Muscle layer of duodenum (tissue), 2 donors: ENCODE measurements at regions not wholly inside any gene's neighbourhood (a gene's known extent, or its start where the extent isn't known, plus 50 kb on each side); places are given as distances from the start of the nearest gene placed in this dataset.
"Not testable (repeated sequence)": the region's sequence is repeated elsewhere in the genome, so short reads cannot be mapped to it uniquely, and the experiment has no call there.

Experiments used
- H3K27ac ChIP-seq: one replicate; pipeline ENCODE4 v1.7.0; 2013; ENCODE audit warnings: mild to moderate bottlenecking, low read length
- H3K27me3 ChIP-seq: one replicate; pipeline ENCODE4 v1.7.0; 2013; ENCODE audit warnings: low read depth, mild to moderate bottlenecking, control low read depth, low read length
- H3K36me3 ChIP-seq, 2 donors: one replicate each; pipeline ENCODE4 v1.7.0; 2013; ENCODE audit warnings: low read length in 2 of 2, control low read depth in 1 of 2, mild to moderate bottlenecking in 1 of 2; ENCODE audit not compliant: insufficient read depth in 2 of 2, control insufficient read depth in 1 of 2
- H3K4me1 ChIP-seq, 2 donors: one replicate each; pipeline ENCODE4 v1.7.0; 2013; ENCODE audit warnings: low read length in 2 of 2, mild to moderate bottlenecking in 2 of 2, control low read depth in 1 of 2, moderate library complexity in 1 of 2; ENCODE audit not compliant: insufficient read depth in 2 of 2, control insufficient read depth in 1 of 2
- H3K4me3 ChIP-seq, 2 donors: one replicate each; pipeline ENCODE4 v1.7.0; 2013; ENCODE audit warnings: low read length in 2 of 2, low read depth in 1 of 2, mild to moderate bottlenecking in 1 of 2
- H3K9me3 ChIP-seq, 2 donors: one replicate each; pipeline ENCODE4 v1.7.0; 2013; ENCODE audit warnings: low read length in 2 of 2, control low read depth in 1 of 2, mild to moderate bottlenecking in 1 of 2; ENCODE audit not compliant: control insufficient read depth in 1 of 2
- donor health status: healthy.

DNA sequence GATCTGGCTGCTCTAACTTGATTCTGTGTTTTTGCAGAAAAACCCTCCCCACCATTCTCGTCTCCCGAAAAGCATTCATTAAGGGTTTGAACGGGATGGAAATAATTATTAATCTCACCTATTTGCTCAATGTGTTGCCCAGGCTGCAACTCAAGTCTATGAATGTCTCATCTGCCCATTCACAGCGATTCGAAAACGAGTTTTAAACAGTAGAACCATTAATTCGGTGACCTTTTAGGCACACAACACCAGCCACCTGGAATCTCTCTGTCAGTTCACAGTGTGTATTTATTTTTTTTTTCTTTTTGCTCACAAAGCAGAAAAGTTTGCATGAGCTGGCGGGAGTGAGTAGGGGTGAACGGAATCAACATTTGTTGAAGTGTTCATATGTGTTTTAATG is 764.7 kb upstream of the TPTE start:
- Histone ChIP-seq H3K4me3 (no peak overlapping the region), H3K4me1 (no peaks in the 10 kb centered on the region), H3K27me3 (no peaks in the 10 kb centered on the region), H3K9me3 (no peaks in the 10 kb centered on the region), H3K36me3 (no peaks in the 10 kb centered on the region), H3K27ac (no peak overlapping the region)

DNA sequence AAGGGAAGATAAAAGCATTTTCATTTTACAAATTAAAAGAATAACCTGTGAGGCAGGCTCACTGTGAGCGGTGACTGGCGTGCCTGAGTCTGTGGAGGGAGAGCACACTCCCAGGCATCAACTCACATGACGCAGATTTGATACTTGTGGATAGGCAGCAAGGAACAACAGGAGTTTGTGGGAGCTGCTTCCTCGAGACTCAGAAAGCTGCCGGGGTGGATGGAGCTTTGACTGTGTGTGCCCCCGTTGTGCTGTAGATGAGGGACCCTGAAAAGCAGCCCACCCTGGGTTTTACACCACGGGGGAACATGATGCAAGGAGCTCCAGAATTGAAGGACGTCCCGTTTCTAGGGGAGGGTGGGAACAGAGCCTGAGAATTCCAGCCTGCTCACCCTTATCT is 764.3 kb upstream of the TPTE start:
- H3K9me3 ChIP-seq, H3K4me3 ChIP-seq, H3K27ac ChIP-seq, H3K36me3 ChIP-seq, H3K27me3 ChIP-seq, H3K4me1 ChIP-seq: not testable (repeated sequence)

DNA sequence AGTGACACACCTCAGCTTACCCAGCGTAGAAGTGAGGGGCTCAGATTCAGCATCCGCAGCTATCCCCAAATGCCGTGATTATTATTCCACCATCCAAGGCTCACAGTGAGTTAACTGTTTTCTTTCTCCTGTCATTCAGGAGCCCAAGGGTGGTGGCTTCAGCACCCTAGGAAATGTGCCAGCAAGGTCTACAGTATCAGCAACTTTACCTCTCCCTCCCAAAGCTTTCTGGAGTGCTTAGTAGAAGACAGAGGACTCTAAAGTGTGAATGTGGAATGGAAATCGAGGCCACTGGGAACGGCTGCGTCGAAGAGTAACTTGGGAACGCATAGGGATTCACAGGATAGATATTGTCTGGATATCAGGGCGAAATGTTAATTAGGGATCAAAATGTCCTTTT is 763.8 kb upstream of the TPTE start:
- H3K27ac ChIP-seq, H3K4me3 ChIP-seq, H3K9me3 ChIP-seq, H3K27me3 ChIP-seq, H3K4me1 ChIP-seq, H3K36me3 ChIP-seq: not testable (repeated sequence)

DNA sequence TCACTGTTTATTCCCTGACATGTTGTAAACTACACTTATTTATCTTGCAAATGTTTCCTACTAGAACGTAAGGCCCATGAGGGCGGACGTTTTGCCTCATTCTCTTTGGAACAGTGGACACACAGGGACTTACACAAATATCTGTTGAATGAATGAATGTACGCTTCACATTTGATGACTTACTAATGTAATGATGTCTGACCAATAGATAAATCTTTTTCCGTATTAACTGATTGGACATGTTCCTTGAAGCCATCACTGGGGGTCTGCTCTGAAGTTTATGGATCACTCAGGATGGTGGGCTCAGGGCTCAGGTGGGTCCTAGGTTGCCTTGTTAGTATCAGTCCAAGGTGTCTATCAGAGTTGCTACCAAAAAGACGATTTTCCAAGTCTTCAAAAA is 763.2 kb upstream of the TPTE start:
- Histone ChIP-seq H3K36me3 (no peaks in the 10 kb centered on the region), H3K4me1 (no peaks in the 10 kb centered on the region), H3K27me3 (no peaks in the 10 kb centered on the region), H3K27ac (no peak overlapping the region), H3K9me3 (peaks cover 1 to 3% of the 10 kb centered on the region in 2 donors), H3K4me3 (no peak overlapping the region)

DNA sequence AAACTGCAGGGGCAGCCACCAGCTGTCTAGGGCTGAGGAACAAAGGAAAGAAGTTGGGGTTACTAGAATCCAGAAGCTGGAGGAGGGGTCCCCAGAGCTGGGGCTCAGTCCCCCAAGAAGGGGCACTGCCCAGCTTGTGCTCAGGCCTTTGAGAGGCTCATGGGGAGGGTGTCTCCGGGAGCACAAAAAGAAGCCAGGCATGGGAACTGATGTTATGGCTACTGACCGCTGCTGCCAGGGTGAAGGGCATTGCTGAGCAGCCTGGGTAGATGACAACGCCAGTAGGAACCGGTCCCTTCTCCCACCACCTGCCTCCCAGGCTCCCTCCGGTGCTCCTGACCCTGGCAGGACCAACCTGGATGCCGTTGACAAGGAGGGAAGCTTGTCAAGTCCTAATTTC is 762.5 kb upstream of the TPTE start:
- Histone ChIP-seq H3K36me3 (no peaks in the 10 kb centered on the region), H3K27ac (no peak overlapping the region), H3K9me3 (peaks cover 3 to 5% of the 10 kb centered on the region in 2 donors), H3K4me3 (no peak overlapping the region), H3K4me1 (no peaks in the 10 kb centered on the region), H3K27me3 (no peaks in the 10 kb centered on the region)

DNA sequence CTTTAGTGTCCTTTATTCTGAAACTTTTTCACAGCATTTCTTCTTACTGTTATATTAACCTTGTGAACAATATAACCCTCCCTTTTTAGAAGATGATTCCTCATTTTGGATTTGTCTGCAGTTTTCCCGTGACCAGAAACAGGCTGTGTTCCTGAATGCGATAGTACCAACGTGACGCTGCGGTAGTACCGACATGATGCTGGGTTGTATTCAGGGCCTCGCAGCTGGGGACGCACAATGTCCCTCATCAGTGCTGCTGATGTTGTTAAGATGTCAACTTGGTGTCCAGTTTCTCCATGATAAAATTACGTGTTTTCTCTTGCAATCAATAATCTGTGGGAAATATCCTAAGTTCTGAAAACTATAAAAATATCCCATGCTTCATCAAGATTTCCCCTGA is 761.4 kb upstream of the TPTE start:
- Histone ChIP-seq H3K9me3 (peaks cover 3 to 11% of the 10 kb centered on the region in 2 donors), H3K36me3 (no peaks in the 10 kb centered on the region), H3K4me1 (no peaks in the 10 kb centered on the region), H3K27ac (no peak overlapping the region), H3K27me3 (no peaks in the 10 kb centered on the region), H3K4me3 (no peak overlapping the region)

DNA sequence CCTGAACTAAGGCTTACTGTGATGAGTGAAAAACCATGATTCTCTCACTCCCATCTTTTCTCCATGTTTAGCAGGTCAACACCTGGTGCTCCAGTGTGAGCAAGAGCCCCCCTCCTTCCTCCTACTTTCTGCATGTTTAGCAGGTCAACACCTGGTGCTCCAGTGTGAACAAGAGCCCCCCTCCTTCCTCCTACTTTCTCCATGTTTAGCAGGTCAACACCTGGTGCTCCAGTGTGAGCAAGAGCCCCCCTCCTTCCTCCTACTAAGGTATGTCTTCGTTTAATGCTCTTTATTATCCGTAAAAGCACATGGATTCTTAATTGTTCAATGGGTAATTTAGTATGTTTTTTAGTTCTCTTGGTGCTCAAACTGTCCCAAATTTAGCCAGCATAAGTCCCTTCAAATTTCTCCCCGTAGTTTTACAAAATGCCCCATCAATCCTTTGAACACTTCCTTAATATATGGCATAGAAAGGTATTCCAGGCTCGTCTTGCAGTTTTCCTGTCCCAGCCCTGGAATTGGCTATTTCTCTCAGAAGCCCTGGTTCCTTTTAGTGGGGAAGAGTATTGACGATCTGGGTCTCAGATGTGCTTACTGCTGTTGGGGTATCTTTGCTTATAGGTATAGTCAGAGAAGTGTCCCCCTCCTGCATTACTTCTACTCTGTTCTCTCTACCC is 760.8 kb upstream of the TPTE start:
- H3K27me3 ChIP-seq: no peaks in the 10 kb centered on the region
- no peaks in the 10 kb centered on the region for H3K36me3 ChIP-seq
- no peaks in the 10 kb centered on the region for H3K4me1 ChIP-seq
- no peak overlapping the region for H3K4me3 ChIP-seq
- H3K9me3 ChIP-seq: peaks cover 3 to 11% of the 10 kb centered on the region in 2 donors
- H3K27ac ChIP-seq: no peak overlapping the region

DNA sequence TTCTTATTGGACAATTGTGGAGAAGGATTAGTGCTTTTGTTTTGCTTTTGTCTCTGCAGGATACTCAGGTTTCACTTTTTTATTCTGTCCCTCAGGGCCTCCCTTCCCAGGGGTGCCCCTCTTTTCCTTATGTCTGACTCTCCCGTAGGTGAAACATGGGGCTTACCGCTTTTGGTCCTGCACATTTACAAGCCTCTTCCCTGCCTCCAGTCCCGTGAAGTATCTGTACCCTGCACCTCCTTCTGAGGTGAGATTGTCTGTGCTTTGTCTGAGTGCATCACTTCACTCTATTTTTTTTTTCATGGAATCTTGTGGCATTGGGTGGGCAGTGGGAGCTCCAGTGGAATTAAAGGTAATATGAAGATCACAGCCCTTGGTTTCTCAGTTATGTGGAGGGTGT is 758.1 kb upstream of the TPTE start:
- no peaks in the 10 kb centered on the region for H3K4me1 ChIP-seq
- no peaks in the 10 kb centered on the region for H3K27me3 ChIP-seq
- no peak overlapping the region for H3K4me3 ChIP-seq
- H3K9me3 ChIP-seq: peaks cover 8 to 22% of the 10 kb centered on the region in 2 donors
- no peak overlapping the region for H3K27ac ChIP-seq
- H3K36me3 ChIP-seq: no peaks in the 10 kb centered on the region

DNA sequence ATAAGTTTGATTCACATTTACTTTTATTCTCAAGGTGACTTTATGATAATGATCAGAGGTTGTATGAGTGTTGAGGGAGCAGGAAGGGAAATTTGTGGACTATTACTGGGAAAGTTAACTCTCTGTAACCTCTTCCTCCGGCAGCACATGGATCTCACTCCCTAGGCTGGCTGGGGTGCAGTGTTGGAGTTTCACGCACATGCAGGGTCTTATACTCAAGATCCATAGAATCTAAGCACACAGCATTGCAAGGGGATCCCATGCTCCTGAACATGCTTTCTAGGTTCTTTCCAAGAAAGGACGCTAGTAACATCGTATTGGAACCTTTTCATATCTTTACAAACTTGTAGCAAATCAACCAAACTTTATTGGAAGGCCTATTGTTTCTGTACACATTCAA is 757.6 kb upstream of the TPTE start:
- no peak overlapping the region for H3K4me3 ChIP-seq
- H3K9me3 ChIP-seq: peaks cover 8 to 22% of the 10 kb centered on the region in 2 donors
- no peak overlapping the region for H3K27ac ChIP-seq
- no peaks in the 10 kb centered on the region for H3K4me1 ChIP-seq
- H3K27me3 ChIP-seq: no peaks in the 10 kb centered on the region
- H3K36me3 ChIP-seq: no peaks in the 10 kb centered on the region

DNA sequence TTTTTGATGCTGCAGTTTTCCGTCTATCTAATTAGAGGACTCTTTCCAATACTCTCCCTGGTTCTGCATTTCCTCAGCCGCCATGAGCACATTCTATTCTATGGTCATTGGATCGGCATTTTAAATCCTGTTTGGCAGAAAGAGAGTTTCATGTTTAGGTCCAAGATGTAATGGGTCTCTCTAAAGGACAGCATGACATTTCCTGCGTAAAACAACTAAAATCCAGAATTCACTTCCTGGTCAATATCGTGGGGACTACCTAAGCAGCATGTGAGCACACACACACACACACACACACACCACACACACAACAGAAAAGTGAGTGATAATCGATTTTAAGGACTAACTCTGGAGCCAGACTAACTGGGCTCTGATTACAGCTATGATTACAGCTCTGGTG is 757.1 kb upstream of the TPTE start:
- H3K27me3 ChIP-seq, H3K4me1 ChIP-seq, H3K27ac ChIP-seq, H3K36me3 ChIP-seq, H3K4me3 ChIP-seq: not testable (repeated sequence)
- H3K9me3 ChIP-seq: peaks cover 8 to 22% of the 10 kb centered on the region in 2 donors

DNA sequence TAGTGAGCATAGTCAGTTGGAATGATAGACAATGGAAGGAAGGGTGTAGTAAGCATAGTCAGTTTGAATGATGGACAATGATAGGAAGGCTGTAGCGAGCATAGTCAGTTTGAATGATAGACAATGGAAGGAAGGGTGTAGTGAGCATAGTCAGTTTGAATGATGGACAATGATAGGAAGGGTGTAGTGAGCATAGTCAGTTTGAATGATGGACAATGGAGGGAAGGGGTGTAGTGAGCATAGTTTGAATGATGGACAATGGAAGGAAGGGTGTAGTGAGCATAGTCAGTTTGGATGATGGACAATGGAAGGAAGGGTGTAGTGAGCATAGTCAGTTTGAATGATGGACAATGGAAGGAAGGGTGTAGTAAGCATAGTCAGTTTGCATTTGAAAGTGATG is 755.8 kb upstream of the TPTE start:
- not testable (repeated sequence) for H3K4me1 ChIP-seq, H3K27me3 ChIP-seq, H3K36me3 ChIP-seq, H3K4me3 ChIP-seq, H3K27ac ChIP-seq
- peaks cover 8 to 24% of the 10 kb centered on the region in 2 donors for H3K9me3 ChIP-seq

DNA sequence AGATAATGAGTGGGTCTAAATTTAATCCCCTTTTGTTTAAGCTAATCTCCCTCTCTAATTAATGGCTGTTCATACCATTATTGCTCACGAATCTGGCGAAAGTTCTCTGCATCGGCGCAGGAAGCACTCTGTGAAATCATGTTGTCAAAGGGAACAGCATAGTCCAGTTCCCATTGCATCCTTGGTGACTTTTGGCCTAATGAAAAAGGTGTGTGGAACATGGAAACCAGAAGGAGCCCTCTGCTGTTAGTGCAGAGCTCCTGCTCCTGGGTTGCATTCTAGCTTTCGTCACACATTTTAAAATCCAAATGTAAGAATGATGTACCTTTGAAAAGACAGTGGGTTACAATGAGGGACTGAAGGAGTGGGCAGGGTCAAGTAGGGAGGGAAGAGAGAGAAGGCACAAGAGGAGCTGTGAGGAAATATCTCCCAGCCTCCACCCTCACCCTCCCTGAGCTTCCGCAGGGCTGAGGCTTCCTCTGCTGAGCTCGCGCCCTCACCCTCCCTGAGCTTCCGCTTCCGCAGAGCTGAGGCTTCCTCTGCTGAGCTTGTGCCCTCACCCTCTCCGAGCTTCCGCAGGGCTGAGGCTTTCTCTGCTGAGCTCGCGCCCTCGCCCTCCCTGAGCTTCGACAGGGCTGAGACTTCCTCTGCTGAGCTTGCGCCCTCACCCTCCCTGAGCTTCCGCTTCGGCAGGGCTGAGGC is 754.3 kb upstream of the TPTE start:
- not testable (repeated sequence) for H3K4me3 ChIP-seq, H3K36me3 ChIP-seq, H3K27me3 ChIP-seq, H3K27ac ChIP-seq, H3K4me1 ChIP-seq
- H3K9me3 ChIP-seq: peaks cover 8 to 29% of the 10 kb centered on the region in 2 donors
